ENCODE measurements at regions not wholly inside any gene's neighbourhood (a gene's known extent, or its start where the extent isn't known, plus 50 kb on each side); places are given as distances from the start of the nearest gene placed in this dataset.

DNA sequence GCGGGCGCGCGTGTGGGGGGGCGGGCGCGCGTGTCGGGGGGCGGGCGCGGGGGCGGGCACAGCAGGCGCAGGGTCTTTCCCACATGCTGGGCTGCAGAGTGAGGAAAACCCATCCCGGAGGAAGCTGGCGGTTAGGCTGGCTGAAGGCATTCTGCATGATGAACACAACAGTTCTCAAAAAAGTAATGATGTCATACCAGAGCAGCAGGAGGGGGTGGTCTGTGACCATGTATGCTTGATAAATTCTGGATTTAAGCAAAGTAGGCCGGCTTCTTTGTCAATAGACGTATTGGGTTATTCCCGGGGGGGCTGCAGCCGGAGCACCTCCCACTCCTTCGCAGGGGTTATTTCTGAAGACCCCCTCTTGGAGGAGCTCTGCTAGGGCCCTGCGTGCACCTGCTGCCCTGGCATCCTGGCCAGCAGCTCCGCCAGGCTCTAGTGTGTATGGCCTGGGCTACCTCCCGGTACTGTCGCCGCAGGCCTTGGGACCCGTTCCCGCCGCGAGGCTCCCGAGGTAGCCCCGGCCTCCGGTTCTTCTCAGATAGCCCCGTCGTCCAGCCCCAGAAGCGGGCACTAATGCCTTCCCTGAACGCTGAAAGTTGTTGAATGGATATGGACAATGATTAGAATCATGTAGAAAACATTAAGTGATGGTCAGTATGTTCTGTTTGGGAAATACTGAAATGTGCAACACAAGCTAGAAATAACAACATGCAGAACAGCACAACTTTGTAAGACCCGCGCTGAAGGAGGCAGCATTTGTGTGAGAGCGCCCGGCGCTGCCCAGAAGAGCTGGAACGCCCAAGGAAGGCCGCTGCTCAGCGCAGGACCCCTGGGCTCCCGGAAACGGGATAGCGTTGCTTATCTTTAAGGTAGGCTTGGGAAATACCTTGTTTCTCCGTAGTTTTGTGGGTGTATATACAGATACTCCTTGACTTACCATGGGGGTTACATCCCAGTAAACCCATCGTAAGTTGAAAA, 101.4 kb upstream of the RAB6C start:
- DNase-seq (ENCODE audit: low read depth) = peak; percentile 33

DNA sequence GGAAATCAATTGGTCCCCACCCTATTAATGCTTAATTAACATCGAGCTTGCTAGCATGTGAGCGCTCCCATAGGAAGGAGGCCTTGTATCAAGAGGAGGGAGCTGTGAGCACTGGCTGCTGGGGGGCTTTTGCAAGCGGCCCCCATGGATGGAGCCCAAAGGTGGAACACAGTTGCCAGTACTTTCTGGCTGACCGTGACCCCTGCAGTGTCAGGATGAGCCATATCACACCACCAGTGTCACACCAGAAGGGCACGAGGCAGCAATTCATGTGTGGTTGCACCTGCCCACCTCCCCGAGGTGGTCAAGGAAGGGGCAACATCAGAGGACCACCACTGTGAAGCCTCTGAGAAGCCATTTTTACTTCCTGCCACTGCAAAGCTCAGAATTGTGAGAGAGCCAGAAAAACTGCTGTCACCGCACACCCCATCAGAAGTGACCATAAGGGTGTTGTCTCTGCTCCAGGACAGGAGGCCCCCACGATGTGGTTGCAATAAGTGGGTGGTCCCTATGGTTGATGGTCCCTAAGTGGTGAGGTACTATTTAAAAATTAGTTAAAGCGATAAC, 99.8 kb upstream of the RAB6C start:
- DNase-seq (ENCODE audit: low read depth) = no peak

DNA sequence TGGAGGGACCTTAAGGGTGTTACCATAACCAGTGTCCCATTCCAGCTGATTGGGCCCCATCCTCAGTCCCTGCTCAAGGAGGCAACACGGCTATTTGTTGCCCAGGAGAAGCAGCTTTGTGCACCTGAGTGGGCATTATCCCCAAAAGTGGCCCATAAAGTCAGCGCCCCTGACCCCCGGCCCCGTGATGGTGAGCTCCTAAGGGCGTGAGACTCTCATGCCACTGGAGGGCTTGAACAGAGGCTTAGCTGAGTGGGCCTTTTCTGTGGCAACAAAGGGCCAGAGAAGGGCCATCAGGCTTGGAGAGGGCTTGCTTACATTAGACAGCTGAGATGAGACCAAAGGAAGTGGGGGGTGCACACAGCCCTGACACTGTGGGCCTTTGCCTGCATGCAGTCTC, 99.2 kb upstream of the RAB6C start:
- no peak for DNase-seq (ENCODE audit: low read depth)

DNA sequence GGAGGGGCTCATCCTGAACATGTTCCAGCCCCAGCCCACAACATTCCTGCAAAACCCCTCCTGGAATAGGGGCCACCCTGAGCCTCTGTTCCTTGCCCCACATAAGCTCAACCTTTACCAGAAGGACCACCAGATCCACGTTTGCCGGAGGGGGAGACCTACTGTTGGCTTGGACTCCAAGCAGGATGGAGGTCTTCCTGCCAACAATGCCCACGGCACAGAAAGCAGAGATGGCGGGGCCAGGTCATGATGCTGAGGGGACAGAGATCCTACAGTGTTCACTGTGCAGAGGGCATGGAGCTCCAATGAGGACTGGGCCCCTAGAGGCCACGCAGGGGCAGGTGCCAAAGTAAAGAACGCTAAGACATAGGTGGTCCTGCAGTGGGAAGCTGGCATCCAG, 98.5 kb upstream of the RAB6C start:
- no peak for DNase-seq (ENCODE audit: low read depth)

DNA sequence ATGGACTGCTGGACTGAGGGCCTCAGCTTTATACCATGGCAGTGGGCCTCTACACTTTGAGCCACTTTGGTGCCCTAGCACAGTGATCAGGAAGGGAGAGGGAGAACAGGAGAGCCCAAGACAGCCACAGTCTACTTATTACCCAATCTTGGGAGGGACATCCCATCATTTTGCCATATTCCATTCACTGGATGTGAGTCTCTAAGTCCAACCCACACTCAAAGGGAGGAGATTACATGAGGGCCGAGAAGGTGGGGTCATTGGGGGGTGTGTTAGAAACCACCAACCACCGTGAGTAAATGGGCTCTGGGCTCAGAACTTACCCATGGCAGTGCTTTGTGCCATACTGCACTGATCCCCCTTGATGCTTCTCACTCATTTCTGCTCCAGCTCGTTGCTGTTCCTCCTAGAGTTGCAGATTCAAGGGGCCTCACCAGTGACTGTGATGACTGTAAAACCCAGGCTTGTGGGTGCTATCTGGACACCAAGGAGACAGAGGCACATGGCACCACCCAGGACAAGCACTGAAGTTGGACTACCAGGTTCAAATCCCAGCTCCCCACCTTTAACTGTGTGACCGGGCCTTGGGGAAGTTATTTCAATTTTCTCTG, 97.6 kb upstream of the RAB6C start:
- DNase-seq (ENCODE audit: low read depth) = no peak

DNA sequence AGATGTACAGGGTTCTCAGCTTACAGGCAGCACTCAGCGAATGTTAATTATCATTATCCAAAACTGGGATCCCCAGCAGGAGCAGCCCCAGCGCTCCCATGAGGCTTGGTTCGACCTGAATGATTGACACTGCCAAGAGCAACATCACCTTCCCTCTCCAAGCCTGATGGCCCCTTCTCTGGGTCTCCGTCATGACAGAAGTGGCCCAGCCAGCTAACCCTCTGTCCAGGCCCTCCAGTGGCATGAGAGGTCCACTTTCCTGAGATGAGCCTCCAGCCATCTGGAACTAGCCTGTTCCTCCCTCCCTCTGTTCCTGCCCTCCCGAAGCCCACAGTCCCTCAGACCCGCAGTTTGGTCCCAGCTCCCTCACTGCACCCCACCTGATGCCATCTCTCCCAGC, 97.0 kb upstream of the RAB6C start:
- no peak for DNase-seq (ENCODE audit: low read depth)

DNA sequence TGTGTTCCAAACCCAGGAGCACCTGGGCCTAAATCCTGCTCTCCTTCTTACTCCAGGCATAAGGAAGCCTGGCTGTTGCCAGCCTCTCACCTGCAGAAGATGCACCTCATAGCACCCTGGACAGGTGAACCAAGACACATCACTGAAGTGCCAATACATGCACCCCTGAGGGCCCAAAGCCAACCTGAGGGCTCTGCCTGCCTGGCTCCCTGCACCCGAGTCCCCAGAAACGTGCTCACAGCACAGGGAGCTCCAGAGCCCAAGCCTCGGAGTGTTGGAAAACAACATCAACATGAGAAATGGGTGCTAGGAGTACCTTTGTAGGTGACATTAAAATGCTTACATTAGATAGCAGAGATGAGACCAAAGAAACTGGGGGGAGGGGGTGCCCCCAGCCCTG, 96.3 kb upstream of the RAB6C start:
- no peak for DNase-seq (ENCODE audit: low read depth)

DNA sequence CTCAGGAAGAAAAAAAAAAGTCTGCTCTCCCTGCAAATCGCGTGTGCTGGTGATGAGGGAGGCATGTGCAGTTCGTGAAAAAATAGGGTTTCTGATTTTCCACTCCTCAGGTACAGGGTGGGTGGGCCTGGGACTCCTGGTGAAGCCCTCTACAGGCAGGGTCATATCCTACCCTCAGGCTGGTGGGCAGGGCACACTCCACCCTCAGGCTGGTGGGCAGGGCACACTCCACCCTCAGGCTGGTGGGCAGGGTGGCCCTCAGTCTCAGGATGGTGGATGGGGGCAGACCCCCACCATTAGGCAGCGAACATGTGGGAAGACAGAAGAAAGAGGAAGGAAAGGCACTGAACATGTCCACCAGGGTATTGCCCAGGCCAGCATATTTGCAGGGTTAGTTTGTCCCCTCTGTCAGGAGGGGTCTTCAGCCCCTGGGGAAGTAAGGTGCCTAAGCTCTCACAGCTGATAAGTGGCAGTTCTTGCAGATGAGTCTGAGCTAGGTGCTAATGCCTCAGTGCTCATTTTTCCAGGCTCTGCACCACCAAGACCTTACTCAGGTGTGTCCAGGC, 95.2 kb upstream of the RAB6C start:
- no peak for DNase-seq (ENCODE audit: low read depth)

DNA sequence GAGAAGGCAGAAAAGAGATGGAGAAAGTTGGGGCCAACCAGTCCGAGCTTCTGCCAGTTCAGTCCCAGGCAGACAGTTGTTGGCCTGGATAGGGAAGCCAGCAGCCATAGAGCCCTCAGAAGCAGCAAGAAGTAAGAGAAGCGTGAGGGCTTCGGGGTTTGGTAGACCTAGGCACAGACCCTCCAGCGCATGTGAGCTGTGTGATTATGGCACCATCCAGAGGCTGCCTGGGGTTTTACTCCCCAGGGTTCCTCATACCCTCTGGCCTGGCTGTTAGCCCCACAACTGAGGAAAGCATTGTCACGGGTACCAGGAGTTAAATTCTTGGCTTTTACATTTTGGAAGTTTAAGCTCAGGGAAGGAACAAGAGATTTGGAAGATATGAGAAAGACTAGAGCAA, 93.7 kb upstream of the RAB6C start:
- DNase-seq (ENCODE audit: low read depth) = no peak

DNA sequence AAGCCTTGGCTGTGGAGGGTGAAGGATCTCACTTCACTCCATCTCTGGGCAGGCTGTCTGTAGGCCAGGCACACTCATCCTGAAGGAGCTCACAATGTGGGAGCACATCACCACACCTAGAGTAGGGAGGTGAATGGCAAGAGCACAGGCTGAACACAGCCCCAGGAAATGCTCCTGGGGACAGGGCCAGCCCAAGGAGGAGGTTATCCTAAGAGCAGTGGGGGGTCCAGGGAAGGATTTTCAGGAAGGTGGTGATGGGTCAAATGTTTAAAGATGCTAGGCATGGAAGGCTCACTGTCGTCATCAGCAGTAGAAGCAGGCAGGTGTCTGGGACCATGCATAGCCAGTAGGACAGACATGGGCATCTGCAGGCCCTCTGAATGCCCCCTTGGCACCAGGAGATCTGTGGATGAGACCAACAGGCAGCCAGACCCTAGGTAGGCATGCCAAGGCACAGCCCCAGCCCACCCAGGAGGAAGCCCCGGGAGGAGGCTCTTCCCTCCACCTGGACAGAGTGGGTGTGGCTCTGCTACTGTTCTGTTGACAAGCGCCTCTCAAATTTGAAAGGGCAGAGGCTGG, 91.7 kb upstream of the RAB6C start:
- DNase-seq (ENCODE audit: low read depth) = no peak

DNA sequence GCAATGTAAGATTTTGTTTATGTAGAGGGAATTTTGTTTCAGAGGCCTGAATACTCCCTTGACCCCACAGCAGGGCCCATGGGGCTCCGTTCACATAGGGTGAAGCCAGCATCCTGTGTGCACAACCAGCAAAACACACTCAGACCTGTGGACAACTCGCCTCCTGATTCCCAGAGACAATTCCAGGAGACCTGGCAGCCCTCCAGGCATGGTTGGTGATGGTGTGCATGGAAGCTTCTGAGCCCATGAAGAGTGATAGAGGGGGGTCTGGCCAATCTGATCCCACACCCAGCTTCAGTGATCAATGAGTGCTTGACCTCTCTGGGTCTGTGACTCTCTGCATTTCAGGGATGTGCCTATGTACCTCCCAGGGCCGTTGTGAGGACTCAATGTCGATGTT, 91.0 kb upstream of the RAB6C start:
- no peak for DNase-seq (ENCODE audit: low read depth)

DNA sequence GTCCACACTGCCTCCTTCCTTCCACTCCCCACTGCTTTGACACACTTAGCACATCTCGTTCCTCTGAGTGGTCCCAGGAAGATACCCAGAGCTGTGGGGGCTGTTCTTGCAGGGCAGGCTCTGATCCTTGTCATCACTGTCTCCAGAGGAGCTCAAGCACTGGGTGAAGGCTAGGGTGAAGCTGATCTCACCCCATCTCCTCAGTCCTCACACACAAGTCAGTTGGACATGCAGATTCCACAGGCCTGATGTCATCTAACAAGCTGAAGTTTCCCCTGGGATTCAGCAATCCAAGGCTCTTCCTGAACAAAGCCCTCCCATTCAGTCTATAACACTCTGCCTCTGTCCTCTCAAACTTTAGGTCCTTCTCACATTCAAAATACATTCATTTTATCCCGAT, 90.6 kb upstream of the RAB6C start:
- no peak for DNase-seq (ENCODE audit: low read depth)

DNA sequence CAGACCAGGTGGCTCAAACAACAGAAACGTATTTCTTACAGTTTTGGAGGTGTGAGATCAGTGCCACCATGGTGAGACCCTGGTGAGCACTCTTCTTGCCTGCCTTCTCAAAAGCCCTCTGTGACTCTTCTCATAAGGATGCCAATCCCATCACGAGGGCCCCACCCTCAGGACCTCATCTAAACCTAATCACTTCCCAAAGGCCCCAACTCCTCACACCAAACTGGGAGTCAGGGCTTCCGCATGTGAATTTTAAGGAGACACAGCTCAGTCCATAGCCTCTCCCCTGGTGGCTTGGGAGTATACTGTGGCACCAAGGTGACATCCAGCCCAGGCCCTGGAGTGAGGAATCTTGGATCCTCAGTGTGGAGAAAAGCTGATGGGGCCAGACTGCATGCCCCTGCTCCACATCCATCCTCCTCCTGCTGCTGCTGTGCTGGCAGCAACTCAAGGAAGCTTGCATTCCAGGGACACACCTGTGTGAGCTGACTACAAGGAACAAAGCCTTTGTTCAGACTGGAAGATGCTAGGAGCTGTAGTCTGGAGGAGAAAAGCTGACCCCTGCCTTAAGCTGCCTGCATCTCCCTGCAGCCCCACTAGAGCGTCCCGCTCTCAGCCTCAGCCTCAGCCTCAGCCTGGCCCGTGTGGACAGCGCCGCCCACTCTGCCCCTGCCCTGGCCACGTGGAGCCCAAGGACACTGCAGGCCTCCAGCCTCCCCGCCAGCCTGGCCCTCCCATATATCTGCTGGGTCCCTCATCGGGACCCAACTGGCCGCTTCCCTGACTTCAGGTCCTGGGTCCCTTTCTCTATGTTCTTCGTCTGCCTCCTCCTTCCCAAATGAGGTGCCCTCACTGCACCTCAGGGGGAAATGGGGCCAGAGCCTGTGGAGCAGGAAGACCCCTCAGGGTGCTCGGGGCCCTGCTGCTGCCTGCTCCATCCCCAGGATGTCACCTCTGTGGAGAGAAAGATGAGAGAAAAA, 87.8 kb upstream of the RAB6C start:
- no peak for DNase-seq (ENCODE audit: low read depth)

DNA sequence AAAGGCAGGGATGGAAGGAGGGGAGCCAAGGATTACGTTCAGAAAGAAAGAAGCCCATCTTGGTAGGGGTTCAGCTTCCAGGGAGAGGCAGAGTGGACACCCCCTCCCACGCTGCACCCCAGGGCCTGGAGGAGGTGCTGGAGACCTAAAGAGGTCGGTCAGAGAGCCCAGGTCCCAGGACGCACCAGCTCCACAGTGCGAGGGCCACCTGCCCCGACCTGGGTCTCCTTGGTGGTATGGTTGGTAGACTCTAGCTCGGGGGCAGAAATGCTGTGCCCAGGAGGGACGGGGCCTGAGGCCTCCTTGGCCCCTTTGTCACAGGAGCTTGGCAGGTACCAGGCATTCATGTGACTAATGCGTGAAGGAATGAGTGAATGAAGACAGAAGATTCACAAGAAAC, 87.1 kb upstream of the RAB6C start:
- no peak for DNase-seq (ENCODE audit: low read depth)

DNA sequence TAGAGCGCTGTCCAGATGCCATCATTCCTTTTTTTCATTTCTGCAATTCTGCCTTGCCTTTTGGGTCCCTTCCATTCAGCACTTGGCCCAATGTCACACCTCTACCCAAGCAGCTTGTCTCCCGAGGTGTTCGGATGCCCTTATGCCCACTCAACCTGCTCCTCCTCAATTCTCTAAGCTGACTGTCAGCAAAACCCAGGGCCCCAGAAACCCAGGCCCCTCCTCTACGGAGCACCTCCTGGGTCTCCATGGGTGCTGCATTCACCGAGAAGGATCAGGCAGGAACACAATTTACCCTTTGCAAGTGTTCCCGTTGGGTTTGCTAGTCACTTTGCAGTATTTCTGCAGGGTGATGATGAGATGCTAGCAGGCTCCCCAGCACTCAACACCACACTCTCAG, 86.7 kb upstream of the RAB6C start:
- no peak for DNase-seq (ENCODE audit: low read depth)

DNA sequence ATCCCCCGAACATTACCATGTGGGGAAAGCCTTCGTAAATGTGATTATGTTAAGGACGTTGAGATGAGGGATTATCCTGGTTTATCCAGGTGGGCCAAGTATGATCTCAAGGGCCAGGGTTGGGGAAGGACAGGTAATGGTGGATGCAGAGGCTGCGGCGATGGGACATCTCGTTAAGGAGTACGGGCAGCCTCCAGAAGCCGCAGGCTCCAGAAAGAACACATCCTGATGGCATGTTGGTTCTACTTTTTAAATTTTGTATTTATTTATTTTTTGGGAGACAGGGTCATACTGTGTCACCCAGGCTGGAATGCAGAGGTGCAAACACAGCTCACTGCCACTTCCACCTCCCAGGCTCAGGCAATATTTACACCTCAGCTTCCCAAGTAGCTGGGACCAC, 86.2 kb upstream of the RAB6C start:
- DNase-seq (ENCODE audit: low read depth) = no peak

DNA sequence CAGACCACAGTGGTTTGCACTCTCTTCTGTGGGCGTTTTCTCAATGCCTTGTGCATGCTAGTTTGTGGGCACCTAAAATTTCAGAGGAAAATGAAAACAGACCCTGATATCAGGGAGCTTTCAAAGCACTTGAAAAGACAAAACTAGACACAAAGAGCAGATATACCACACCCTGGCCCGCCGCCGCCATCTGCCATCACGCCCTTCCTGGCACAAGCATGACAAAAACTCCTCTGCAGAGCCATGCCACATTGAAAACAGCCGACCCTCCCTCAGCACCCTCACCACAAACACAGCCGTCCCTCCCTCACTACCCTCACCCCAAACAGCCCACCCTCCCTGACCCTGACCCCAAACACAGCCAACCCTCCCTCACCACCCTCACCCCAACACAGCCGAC, 84.8 kb upstream of the RAB6C start:
- no peak for DNase-seq (ENCODE audit: low read depth)

DNA sequence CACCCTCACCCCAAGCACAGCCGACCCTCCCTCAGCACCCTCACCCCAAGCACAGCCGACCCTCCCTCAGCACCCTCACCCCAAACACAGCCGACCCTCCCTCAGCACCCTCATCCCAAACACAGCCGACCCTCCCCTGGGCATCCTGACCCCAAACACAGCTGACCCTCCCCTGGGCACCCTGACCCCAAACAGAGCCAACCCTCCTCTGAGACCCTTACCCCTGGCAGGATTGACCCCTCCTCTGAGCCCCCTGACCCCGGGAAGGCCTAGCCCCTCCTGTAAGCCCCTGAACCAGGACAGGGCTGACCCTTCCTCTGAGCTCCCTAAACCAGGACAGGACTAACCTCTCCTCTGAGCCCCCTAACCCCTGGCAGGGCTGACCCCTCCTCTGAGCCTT, 84.4 kb upstream of the RAB6C start:
- DNase-seq (ENCODE audit: low read depth) = no peak

DNA sequence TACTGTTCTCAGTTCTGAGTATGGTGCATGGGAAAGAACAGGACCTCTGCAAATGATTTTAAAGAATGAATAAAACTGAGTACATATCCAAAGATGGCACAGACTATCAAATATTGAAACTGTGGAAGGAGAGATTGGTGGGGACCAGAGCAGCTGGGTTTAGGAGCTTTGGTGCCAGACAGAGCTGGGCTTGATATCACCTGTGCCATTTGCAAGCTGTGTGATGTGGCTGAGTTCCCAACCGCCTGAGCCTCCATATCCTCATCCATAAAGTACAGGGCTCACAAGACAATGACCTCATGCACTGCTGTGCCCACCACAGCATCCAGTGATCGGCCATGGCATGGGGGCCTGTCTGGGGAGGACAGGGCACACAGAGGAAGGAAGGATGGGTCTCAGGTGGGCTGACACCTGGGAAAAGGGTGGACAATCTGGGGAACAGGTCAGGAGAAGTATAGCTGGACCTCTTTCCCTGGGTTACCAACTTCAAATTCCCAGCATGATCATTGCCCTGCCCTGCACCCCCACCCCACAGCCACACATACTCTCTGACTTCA, 83.9 kb upstream of the RAB6C start:
- DNase-seq (ENCODE audit: low read depth) = no peak

DNA sequence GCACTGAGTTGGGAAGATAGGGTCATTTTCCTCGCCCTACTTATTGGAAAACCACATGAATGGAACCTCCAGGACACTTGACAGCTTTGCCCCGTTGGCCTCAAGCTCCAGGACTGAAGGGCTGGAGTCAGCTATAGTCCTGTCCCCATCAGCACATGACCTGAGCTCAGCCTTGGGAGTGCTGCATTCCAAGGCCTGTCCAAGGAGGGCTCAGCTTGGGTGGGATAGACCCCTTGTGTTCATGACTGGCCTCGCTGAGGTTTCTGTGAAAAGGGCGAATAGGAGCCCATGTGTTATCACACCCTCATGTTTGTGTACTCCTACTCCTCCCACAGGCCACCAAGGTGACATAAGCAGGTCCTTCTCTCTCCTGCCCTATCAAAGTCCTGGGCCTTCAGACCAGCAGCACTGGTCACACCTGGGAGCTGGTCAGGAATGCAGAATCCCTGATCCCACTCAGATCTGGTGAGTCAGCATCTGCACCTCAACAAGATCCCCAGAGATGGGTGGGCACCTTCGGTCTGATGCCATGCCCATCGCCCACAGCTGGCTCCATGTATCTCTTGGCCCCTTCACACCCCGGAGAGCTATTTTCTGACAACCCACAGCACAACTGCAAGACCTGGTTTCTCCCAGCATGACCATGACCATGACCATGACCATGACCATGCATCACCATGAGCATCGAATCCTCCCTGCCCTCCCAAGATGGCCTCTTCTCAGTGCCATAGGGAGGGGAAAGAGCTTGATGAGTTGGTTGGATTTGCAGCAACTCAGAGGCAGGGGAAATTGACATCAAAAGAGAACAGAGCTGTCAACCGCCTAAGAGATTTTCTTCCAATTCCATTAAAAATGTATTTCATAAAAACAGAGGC, 83.0 kb upstream of the RAB6C start:
- DNase-seq (ENCODE audit: low read depth) = no peak

Data from amniotic epithelial cell (primary cell).